ENCODE measurements at regions not wholly inside any gene's neighbourhood (a gene's known extent, or its start where the extent isn't known, plus 50 kb on each side); places are given as distances from the start of the nearest gene placed in this dataset.

GRCh38 chr2:164039270-164039669, 303.5 kb upstream of the FIGN start:
- Histone ChIP-seq H3K4me2 (ENCODE audit: low read length) (no peak overlapping the region), H2AK5ac (ENCODE audit: low read length) (no peak overlapping the region), H3K4ac (ENCODE audit: low read depth, low read length) (no peak overlapping the region), H3K79me1 (ENCODE audit: low read length) (no peaks in the 10 kb centered on the region), H3K27ac (ENCODE audit: low read depth, low read length) (no peak overlapping the region), H3K18ac (ENCODE audit: low read length) (no peak overlapping the region), H2BK120ac (ENCODE audit: low read depth, low read length) (no peak overlapping the region), H3K79me2 (ENCODE audit: control insufficient read depth, insufficient read depth, low read length) (no peaks in the 10 kb centered on the region), H3K9ac (ENCODE audit: low read length) (no peak overlapping the region), H4K5ac (ENCODE audit: low read length) (no peak overlapping the region), H3K23ac (ENCODE audit: low read length) (no peak overlapping the region), H3K36me3 (ENCODE audit: control insufficient read depth, insufficient read depth, low read length) (no peaks in the 10 kb centered on the region), H4K8ac (ENCODE audit: low read depth, low read length) (no peak overlapping the region), H3K4me1 (ENCODE audit: control insufficient read depth, low read depth, low read length) (no peaks in the 10 kb centered on the region), H3K56ac (ENCODE audit: low read length) (no peak overlapping the region), H2BK15ac (replicated peaks; ENCODE audit: low read depth) (no peak overlapping the region), H2BK5ac (ENCODE audit: low read length) (no peak overlapping the region), H3K4me3 (ENCODE audit: low read length) (no peak overlapping the region), H3K27me3 (ENCODE audit: insufficient read depth, low read length, poor library complexity) (no peaks in the 10 kb centered on the region)
- no peak for DNase-seq

GRCh38 chr2:164032995-164033394, 297.2 kb upstream of the FIGN start:
- Histone ChIP-seq H3K56ac (ENCODE audit: low read length) (no peak overlapping the region), H3K79me2 (ENCODE audit: control insufficient read depth, insufficient read depth, low read length) (no peaks in the 10 kb centered on the region), H4K8ac (ENCODE audit: low read depth, low read length) (no peak overlapping the region), H3K9ac (ENCODE audit: low read length) (no peak overlapping the region), H3K27me3 (ENCODE audit: insufficient read depth, low read length, poor library complexity) (no peaks in the 10 kb centered on the region), H2BK5ac (ENCODE audit: low read length) (no peak overlapping the region), H2BK15ac (replicated peaks; ENCODE audit: low read depth) (no peak overlapping the region), H2AK5ac (ENCODE audit: low read length) (no peak overlapping the region), H3K27ac (ENCODE audit: low read depth, low read length) (no peak overlapping the region), H3K23ac (ENCODE audit: low read length) (no peak overlapping the region), H4K5ac (ENCODE audit: low read length) (no peak overlapping the region), H3K79me1 (ENCODE audit: low read length) (no peaks in the 10 kb centered on the region), H3K4me1 (ENCODE audit: control insufficient read depth, low read depth, low read length) (no peaks in the 10 kb centered on the region), H2BK120ac (ENCODE audit: low read depth, low read length) (no peak overlapping the region), H3K4me2 (ENCODE audit: low read length) (no peak overlapping the region), H3K36me3 (ENCODE audit: control insufficient read depth, insufficient read depth, low read length) (no peaks in the 10 kb centered on the region), H3K4ac (ENCODE audit: low read depth, low read length) (no peak overlapping the region), H3K4me3 (ENCODE audit: low read length) (no peak overlapping the region), H3K18ac (ENCODE audit: low read length) (no peak overlapping the region)
- DNase-seq = no peak

- Histone ChIP-seq H3K36me3 (ENCODE audit: control insufficient read depth, insufficient read depth, low read length) (no peaks in the 10 kb centered on the region), H3K27ac (ENCODE audit: low read depth, low read length) (no peak overlapping the region), H3K4me1 (ENCODE audit: control insufficient read depth, low read depth, low read length) (no peaks in the 10 kb centered on the region), H3K9ac (ENCODE audit: low read length) (no peak overlapping the region), H3K18ac (ENCODE audit: low read length) (no peak overlapping the region), H4K8ac (ENCODE audit: low read depth, low read length) (no peak overlapping the region), H3K4me3 (ENCODE audit: low read length) (no peak overlapping the region), H2AK5ac (ENCODE audit: low read length) (no peak overlapping the region), H3K27me3 (ENCODE audit: insufficient read depth, low read length, poor library complexity) (no peaks in the 10 kb centered on the region), H2BK5ac (ENCODE audit: low read length) (no peak overlapping the region), H3K4me2 (ENCODE audit: low read length) (no peak overlapping the region), H4K5ac (ENCODE audit: low read length) (no peak overlapping the region), H3K79me1 (ENCODE audit: low read length) (no peaks in the 10 kb centered on the region), H3K23ac (ENCODE audit: low read length) (no peak overlapping the region), H2BK120ac (ENCODE audit: low read depth, low read length) (no peak overlapping the region), H3K56ac (ENCODE audit: low read length) (no peak overlapping the region), H3K4ac (ENCODE audit: low read depth, low read length) (no peak overlapping the region), H3K79me2 (ENCODE audit: control insufficient read depth, insufficient read depth, low read length) (no peaks in the 10 kb centered on the region), H2BK15ac (replicated peaks; ENCODE audit: low read depth) (no peak overlapping the region)
- DNase-seq = no peak
- WGBS (ENCODE audit: extremely low coverage, insufficient coverage, low lambda C conversion rate) = no CpG with 5 or more reads among the region's 2 CpGs
Observed at GRCh38 chr2:164030623-164031022, 294.8 kb upstream of the FIGN start.

DNA sequence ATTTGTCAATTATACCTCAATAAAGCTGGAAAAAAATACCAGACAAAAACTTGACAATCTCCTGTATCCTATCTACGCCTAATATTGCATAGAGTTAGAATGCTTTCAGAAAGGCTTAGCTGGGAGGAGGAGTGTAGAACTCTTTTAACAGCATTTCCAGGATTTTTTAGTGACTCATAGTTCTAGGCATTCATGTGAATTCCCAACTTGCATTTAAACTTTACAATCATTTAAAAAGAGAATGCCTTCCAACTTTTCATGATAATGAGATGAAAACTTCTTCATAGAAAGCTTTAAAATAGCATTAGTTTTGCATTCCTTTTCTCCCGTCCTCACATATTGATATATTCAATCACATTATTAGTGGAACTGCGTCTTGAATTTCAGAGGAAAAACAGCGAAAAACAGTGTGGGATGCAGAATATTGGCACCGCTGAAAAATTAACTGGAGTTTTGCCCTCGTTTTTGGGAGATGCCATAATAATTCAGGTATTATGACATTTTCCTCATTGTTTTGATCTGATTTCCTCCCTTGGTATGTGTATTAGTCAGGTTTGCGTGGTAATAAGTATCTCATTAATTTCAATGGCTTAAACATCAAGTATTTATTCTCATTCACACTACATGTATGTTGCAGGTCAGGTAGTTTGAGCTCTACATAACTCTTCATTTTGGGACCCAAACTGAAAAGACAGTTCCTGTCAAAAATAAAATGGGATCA, 293.2 kb upstream of the FIGN start:
- Histone ChIP-seq H3K9ac (ENCODE audit: low read length) (no peak overlapping the region), H3K79me2 (ENCODE audit: control insufficient read depth, insufficient read depth, low read length) (no peaks in the 10 kb centered on the region), H3K18ac (ENCODE audit: low read length) (no peak overlapping the region), H2AK5ac (ENCODE audit: low read length) (no peak overlapping the region), H3K27me3 (ENCODE audit: insufficient read depth, low read length, poor library complexity) (no peaks in the 10 kb centered on the region), H2BK15ac (replicated peaks; ENCODE audit: low read depth) (no peak overlapping the region), H3K79me1 (ENCODE audit: low read length) (no peaks in the 10 kb centered on the region), H3K4me3 (ENCODE audit: low read length) (no peak overlapping the region), H3K27ac (ENCODE audit: low read depth, low read length) (no peak overlapping the region), H3K36me3 (ENCODE audit: control insufficient read depth, insufficient read depth, low read length) (no peaks in the 10 kb centered on the region), H3K4ac (ENCODE audit: low read depth, low read length) (no peak overlapping the region), H3K4me1 (ENCODE audit: control insufficient read depth, low read depth, low read length) (no peaks in the 10 kb centered on the region), H2BK5ac (ENCODE audit: low read length) (no peak overlapping the region), H3K23ac (ENCODE audit: low read length) (no peak overlapping the region), H4K8ac (ENCODE audit: low read depth, low read length) (no peak overlapping the region), H3K56ac (ENCODE audit: low read length) (no peak overlapping the region), H4K5ac (ENCODE audit: low read length) (no peak overlapping the region), H2BK120ac (ENCODE audit: low read depth, low read length) (no peak overlapping the region), H3K4me2 (ENCODE audit: low read length) (no peak overlapping the region)
- peak; percentile 27 for DNase-seq
- WGBS (ENCODE audit: extremely low coverage, insufficient coverage, low lambda C conversion rate) = no CpG with 5 or more reads among the region's 7 CpGs

GRCh38 chr2:164024396-164024795, 288.6 kb upstream of the FIGN start:
- no CpG with 5 or more reads among the region's 2 CpGs for WGBS (ENCODE audit: extremely low coverage, insufficient coverage, low lambda C conversion rate)
- no peak overlapping the region for H3K9ac ChIP-seq (ENCODE audit: low read length)
- DNase-seq = no peak
- no peak overlapping the region for H2BK5ac ChIP-seq (ENCODE audit: low read length)
- no peak overlapping the region for H3K18ac ChIP-seq (ENCODE audit: low read length)
- no peaks in the 10 kb centered on the region for H3K79me2 ChIP-seq (ENCODE audit: control insufficient read depth, insufficient read depth, low read length)
- no peak overlapping the region for H2BK15ac ChIP-seq (replicated peaks; ENCODE audit: low read depth)
- H3K36me3 ChIP-seq (ENCODE audit: control insufficient read depth, insufficient read depth, low read length) = no peaks in the 10 kb centered on the region
- H3K23ac ChIP-seq (ENCODE audit: low read length) = no peak overlapping the region
- H2AK5ac ChIP-seq (ENCODE audit: low read length) = no peak overlapping the region
- H4K5ac ChIP-seq (ENCODE audit: low read length) = no peak overlapping the region
- no peaks in the 10 kb centered on the region for H3K27me3 ChIP-seq (ENCODE audit: insufficient read depth, low read length, poor library complexity)
- no peaks in the 10 kb centered on the region for H3K79me1 ChIP-seq (ENCODE audit: low read length)
- no peak overlapping the region for H3K4me2 ChIP-seq (ENCODE audit: low read length)
- H3K4me3 ChIP-seq (ENCODE audit: low read length) = no peak overlapping the region
- no peak overlapping the region for H2BK120ac ChIP-seq (ENCODE audit: low read depth, low read length)
- H3K56ac ChIP-seq (ENCODE audit: low read length) = no peak overlapping the region
- no peak overlapping the region for H4K8ac ChIP-seq (ENCODE audit: low read depth, low read length)
- H3K4ac ChIP-seq (ENCODE audit: low read depth, low read length) = no peak overlapping the region
- H3K27ac ChIP-seq (ENCODE audit: low read depth, low read length) = no peak overlapping the region
- H3K4me1 ChIP-seq (ENCODE audit: control insufficient read depth, low read depth, low read length) = no peaks in the 10 kb centered on the region

DNA sequence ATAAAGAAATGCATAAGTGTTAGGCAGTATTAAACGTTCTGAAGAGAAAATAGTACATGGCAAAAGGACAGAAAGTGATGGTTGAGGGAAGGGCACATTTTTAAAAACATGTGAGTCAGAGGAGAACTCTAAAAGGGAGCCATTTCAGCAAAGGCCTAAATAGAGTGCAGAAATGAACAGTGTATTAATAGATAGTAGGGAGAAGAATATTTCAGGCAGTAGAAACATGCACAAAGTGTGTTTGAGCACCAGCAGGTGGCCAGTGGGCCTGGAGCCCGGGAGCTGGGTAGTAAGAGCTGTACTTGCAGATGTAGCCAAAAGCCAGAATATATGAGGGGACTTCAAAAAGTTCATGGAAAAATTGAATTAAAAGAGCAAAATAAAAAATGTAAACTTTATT, 288.1 kb upstream of the FIGN start:
- no peaks in the 10 kb centered on the region for H3K36me3 ChIP-seq (ENCODE audit: control insufficient read depth, insufficient read depth, low read length)
- no peak overlapping the region for H2BK5ac ChIP-seq (ENCODE audit: low read length)
- no peaks in the 10 kb centered on the region for H3K79me1 ChIP-seq (ENCODE audit: low read length)
- no peak overlapping the region for H3K4me3 ChIP-seq (ENCODE audit: low read length)
- no peak overlapping the region for H4K5ac ChIP-seq (ENCODE audit: low read length)
- H2AK5ac ChIP-seq (ENCODE audit: low read length) = no peak overlapping the region
- no peak overlapping the region for H3K56ac ChIP-seq (ENCODE audit: low read length)
- H3K18ac ChIP-seq (ENCODE audit: low read length) = no peak overlapping the region
- H3K27me3 ChIP-seq (ENCODE audit: insufficient read depth, low read length, poor library complexity) = no peaks in the 10 kb centered on the region
- no peak overlapping the region for H4K8ac ChIP-seq (ENCODE audit: low read depth, low read length)
- H3K4me1 ChIP-seq (ENCODE audit: control insufficient read depth, low read depth, low read length) = no peaks in the 10 kb centered on the region
- H3K23ac ChIP-seq (ENCODE audit: low read length) = no peak overlapping the region
- H3K27ac ChIP-seq (ENCODE audit: low read depth, low read length) = no peak overlapping the region
- H3K4me2 ChIP-seq (ENCODE audit: low read length) = no peak overlapping the region
- DNase-seq = no peak
- no peak overlapping the region for H2BK120ac ChIP-seq (ENCODE audit: low read depth, low read length)
- no peak overlapping the region for H3K9ac ChIP-seq (ENCODE audit: low read length)
- WGBS (ENCODE audit: extremely low coverage, insufficient coverage, low lambda C conversion rate) = no CpG with 5 or more reads among the region's 2 CpGs
- H3K79me2 ChIP-seq (ENCODE audit: control insufficient read depth, insufficient read depth, low read length) = no peaks in the 10 kb centered on the region
- H3K4ac ChIP-seq (ENCODE audit: low read depth, low read length) = no peak overlapping the region
- H2BK15ac ChIP-seq (replicated peaks; ENCODE audit: low read depth) = no peak overlapping the region

All from mesendoderm (in vitro differentiated cells).